ENCODE measurements at regions not wholly inside any gene's neighbourhood (a gene's known extent, or its start where the extent isn't known, plus 50 kb on each side); places are given as distances from the start of the nearest gene placed in this dataset.

- no peak for TF ChIP-seq CTCF (IDR thresholded peaks at IDR 0.05)
- no peak for TF ChIP-seq POLR2A (IDR thresholded peaks at IDR 0.05)
- no peak for TF ChIP-seq EP300 (IDR thresholded peaks at IDR 0.05)
These were observed 187.9 kb upstream of the IL15 start for GRCh38 chr4:141448490-141448889.

Data from tibial nerve (tissue), 4 donors.